OCI-LY3 (cell line): ENCODE measurements at regions not wholly inside any gene's neighbourhood (a gene's known extent, or its start where the extent isn't known, plus 50 kb on each side); places are given as distances from the start of the nearest gene placed in this dataset.

Experiments
- H2AFZ ChIP-seq: fragments of 200-600, 300-600 bp; shearing (Covaris generic); 2 replicates; pipeline ENCODE4 v1.6.0; 2014; ENCODE audit warnings: antibody characterized with exemption, low read depth, low read length
- H3K27ac ChIP-seq: fragments of 200-600, 300-600 bp; sonication (generic); 2 replicates; pipeline ENCODE4 v1.5.1; 2014; ENCODE audit warnings: mild to moderate bottlenecking, low read length, moderate library complexity, mixed read lengths
- H3K27me3 ChIP-seq: fragments of 200-600, 300-600 bp; sonication (generic); 2 replicates; pipeline ENCODE4 v1.6.1; 2014; ENCODE audit warnings: low read depth, low read length, mixed read lengths
- H3K36me3 ChIP-seq: fragments of 200-600, 300-600 bp; sonication (generic); replicated peaks from 2 replicates; pipeline ENCODE3; 2014; ENCODE audit warnings: low read depth, low read length, mixed read lengths
- H3K4me1 ChIP-seq: fragments of 300-600, 200-600 bp; sonication (generic); 2 replicates; pipeline ENCODE4 v1.6.1; 2014; ENCODE audit warnings: low read length, mixed read lengths
- H3K4me2 ChIP-seq: fragments of 200-600, 300-600 bp; sonication (generic); 2 replicates; pipeline ENCODE4 v1.6.1; 2014; ENCODE audit warnings: low read length, mixed read lengths
- H3K4me3 ChIP-seq: fragments of 300-600, 200-600 bp; sonication (generic); 2 replicates; pipeline ENCODE4 v1.5.1; 2014; ENCODE audit warnings: antibody characterized with exemption, mild to moderate bottlenecking, low read length, moderate library complexity
- H3K79me2 ChIP-seq: fragments of 300-600, 200-600 bp; shearing (Covaris generic); 2 replicates; pipeline ENCODE4 v1.6.1; 2014; ENCODE audit warnings: mild to moderate bottlenecking, low read length, mixed read lengths
- H3K9ac ChIP-seq: fragments of 300-600, 200-600 bp; shearing (Covaris generic); 2 replicates; pipeline ENCODE4 v1.6.0; 2014; ENCODE audit warnings: mild to moderate bottlenecking, low read length, moderate library complexity
- H3K9me3 ChIP-seq: fragments of 200-600, 300-600 bp; shearing (Covaris generic); 2 replicates; pipeline ENCODE4 v1.6.1; 2014; ENCODE audit warnings: low read length, mixed read lengths; ENCODE audit not compliant: insufficient read depth
- H4K20me1 ChIP-seq: fragments of 200-600, 300-600 bp; sonication (generic); 2 replicates; pipeline ENCODE4 v1.6.1; 2016; ENCODE audit warnings: low read length, mixed read lengths; ENCODE audit not compliant: insufficient read depth
- EZH2phosphoT487 ChIP-seq: fragments of 200-600 bp; shearing (Covaris generic); IDR thresholded peaks from 2 replicates; pipeline ENCODE4 v1.6.1; 2018; ENCODE audit warnings: antibody characterized with exemption, mixed run types, low read depth
- TF ChIP-seq, protein P1 (sequence below): fragments of 200-600, 300-600 bp; sonication (generic); IDR thresholded peaks from 2 replicates; pipeline ENCODE4 v1.5.1; 2014; ENCODE audit warnings: antibody characterized with exemption, low read length, low read depth

DNA sequence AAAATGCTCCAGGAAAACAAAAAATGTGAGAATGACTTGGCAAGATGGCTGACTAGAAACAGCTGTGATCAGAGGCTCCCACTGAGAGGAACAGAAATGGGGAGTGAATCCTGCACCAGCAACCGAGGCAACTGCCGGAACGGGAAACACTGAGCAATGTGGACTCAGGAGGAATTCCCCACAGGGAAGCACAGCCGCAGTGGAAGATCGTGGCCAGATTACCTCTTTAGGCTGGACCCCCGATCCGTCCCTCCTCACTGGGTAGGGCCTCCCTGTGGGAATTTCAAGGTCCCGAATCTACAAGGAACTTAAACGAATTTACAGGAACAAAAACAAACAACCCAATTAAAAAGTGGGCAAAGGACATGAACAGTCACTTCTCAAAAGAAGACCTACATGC, 385.2 kb upstream of the MCTP2 start:
- no peaks in the 10 kb centered on the region for H4K20me1 ChIP-seq
- H3K4me2 ChIP-seq = no peak overlapping the region
- no peak overlapping the region for H3K9ac ChIP-seq
- no peak overlapping the region for H3K27ac ChIP-seq
- no peaks in the 10 kb centered on the region for H3K79me2 ChIP-seq
- no peaks in the 10 kb centered on the region for H3K4me1 ChIP-seq
- no peak overlapping the region for H2AFZ ChIP-seq
- no peaks in the 10 kb centered on the region for H3K9me3 ChIP-seq
- H3K27me3 ChIP-seq = no peaks in the 10 kb centered on the region
- H3K4me3 ChIP-seq = no peak overlapping the region
- H3K36me3 ChIP-seq = no peaks in the 10 kb centered on the region
- TF ChIP-seq EZH2phosphoT487 = no peak
- TF ChIP-seq, protein P1, sequence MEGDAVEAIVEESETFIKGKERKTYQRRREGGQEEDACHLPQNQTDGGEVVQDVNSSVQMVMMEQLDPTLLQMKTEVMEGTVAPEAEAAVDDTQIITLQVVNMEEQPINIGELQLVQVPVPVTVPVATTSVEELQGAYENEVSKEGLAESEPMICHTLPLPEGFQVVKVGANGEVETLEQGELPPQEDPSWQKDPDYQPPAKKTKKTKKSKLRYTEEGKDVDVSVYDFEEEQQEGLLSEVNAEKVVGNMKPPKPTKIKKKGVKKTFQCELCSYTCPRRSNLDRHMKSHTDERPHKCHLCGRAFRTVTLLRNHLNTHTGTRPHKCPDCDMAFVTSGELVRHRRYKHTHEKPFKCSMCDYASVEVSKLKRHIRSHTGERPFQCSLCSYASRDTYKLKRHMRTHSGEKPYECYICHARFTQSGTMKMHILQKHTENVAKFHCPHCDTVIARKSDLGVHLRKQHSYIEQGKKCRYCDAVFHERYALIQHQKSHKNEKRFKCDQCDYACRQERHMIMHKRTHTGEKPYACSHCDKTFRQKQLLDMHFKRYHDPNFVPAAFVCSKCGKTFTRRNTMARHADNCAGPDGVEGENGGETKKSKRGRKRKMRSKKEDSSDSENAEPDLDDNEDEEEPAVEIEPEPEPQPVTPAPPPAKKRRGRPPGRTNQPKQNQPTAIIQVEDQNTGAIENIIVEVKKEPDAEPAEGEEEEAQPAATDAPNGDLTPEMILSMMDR = no peak

DNA sequence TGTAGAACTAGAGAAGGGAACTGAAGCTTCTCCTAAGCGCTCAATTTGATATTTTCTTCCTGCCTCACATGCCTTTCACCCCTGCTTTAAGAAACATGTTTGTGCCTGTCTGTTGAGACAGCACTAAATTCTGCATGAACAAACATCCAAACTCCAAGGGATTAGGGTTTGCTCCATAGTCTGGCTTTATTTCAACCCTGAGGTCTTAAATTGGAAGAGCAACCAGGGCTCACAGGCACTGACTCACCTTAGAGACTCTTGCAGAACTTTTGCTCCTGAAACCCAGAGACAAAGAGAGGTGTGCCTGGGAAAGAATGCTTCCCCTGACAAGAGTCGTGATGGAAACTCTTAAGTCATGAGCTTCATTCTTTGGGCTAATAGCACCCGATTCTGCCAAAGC, 393.9 kb upstream of the MCTP2 start:
- Histone ChIP-seq H3K27me3 (no peaks in the 10 kb centered on the region), H3K4me3 (no peak overlapping the region), H3K9me3 (no peaks in the 10 kb centered on the region), H3K4me2 (no peak overlapping the region), H3K4me1 (no peaks in the 10 kb centered on the region), H2AFZ (no peak overlapping the region), H3K27ac (no peak overlapping the region), H4K20me1 (no peaks in the 10 kb centered on the region), H3K79me2 (no peaks in the 10 kb centered on the region), H3K36me3 (no peaks in the 10 kb centered on the region), H3K9ac (no peak overlapping the region)
- no peak for TF ChIP-seq EZH2phosphoT487
- TF ChIP-seq, protein P1 = no peak

DNA sequence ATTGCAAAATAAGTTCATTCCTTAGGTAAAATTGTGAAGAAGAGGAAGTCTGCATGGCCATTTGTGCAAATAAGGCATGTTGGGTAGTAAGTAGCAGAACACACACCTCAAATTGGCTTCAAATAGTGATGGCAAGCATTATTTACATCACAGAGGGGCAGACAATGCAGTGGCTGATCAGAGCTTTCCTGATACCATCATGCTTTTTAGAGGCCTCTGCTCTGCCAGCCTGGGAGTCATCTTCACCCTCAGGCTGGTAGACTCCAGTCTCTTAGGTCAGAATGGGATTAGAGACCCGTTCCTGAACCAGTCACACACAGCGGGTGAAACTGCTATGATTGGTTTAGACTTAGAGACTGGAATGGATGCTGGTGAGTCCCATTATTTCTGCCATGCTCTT, 396.0 kb upstream of the MCTP2 start:
- Histone ChIP-seq H3K4me2 (no peak overlapping the region), H4K20me1 (no peaks in the 10 kb centered on the region), H3K79me2 (no peaks in the 10 kb centered on the region), H3K36me3 (no peaks in the 10 kb centered on the region), H3K9ac (no peak overlapping the region), H3K9me3 (no peaks in the 10 kb centered on the region), H3K27me3 (no peaks in the 10 kb centered on the region), H3K4me3 (no peak overlapping the region), H3K27ac (no peak overlapping the region), H3K4me1 (no peaks in the 10 kb centered on the region), H2AFZ (no peak overlapping the region)
- TF ChIP-seq, protein P1 = no peak

DNA sequence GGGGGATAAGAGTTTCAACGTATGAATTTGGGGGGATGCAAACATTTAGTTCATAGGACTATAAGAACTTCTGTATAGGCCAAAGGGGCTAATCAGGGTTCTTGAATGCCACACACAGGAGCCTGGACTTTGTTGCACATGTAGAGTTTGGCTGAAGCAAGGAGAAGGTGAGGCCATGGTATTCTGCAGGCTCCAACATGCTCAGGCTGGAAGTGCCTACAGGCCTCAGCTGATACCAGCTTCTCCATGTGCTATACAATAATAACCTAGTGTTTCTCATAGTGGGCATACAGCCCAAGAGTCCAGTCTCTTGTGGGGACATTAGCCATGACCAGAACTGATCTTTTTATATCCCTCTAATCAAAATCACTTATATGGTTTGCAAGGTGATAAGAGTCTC, 399.7 kb upstream of the MCTP2 start:
- H3K9me3 ChIP-seq = no peaks in the 10 kb centered on the region
- H3K36me3 ChIP-seq = no peaks in the 10 kb centered on the region
- no peak overlapping the region for H3K4me2 ChIP-seq
- no peak overlapping the region for H3K27ac ChIP-seq
- H3K4me3 ChIP-seq = no peak overlapping the region
- TF ChIP-seq EZH2phosphoT487 = no peak
- TF ChIP-seq, protein P1 = no peak
- no peaks in the 10 kb centered on the region for H3K4me1 ChIP-seq
- no peaks in the 10 kb centered on the region for H3K79me2 ChIP-seq
- H2AFZ ChIP-seq = no peak overlapping the region
- H4K20me1 ChIP-seq = no peaks in the 10 kb centered on the region
- no peak overlapping the region for H3K9ac ChIP-seq
- H3K27me3 ChIP-seq = no peaks in the 10 kb centered on the region
